ENCODE measurements at regions not wholly inside any gene's neighbourhood (a gene's known extent, or its start where the extent isn't known, plus 50 kb on each side); places are given as distances from the start of the nearest gene placed in this dataset.

GRCh38 chr21:43277481-43278351, 108.9 kb downstream of the CRYAA start:
- WGBS, 2 donors, result 64 to 67% methylated on average over 11 to 30 of the region's 30 CpGs
- Histone ChIP-seq H3K27me3 (no peaks in the 10 kb centered on the region), H3K9me3 (no peaks in the 10 kb centered on the region), H3K27ac (no peak overlapping the region), H3K4me3 (no peak overlapping the region), H3K4me1 (no peaks in the 10 kb centered on the region), H3K36me3 (ENCODE audit: low read depth, missing control alignments) (no peaks in the 10 kb centered on the region)
- TF ChIP-seq POLR2A (IDR thresholded peaks at IDR 0.05), result no peak
- TF ChIP-seq, protein P1, sequence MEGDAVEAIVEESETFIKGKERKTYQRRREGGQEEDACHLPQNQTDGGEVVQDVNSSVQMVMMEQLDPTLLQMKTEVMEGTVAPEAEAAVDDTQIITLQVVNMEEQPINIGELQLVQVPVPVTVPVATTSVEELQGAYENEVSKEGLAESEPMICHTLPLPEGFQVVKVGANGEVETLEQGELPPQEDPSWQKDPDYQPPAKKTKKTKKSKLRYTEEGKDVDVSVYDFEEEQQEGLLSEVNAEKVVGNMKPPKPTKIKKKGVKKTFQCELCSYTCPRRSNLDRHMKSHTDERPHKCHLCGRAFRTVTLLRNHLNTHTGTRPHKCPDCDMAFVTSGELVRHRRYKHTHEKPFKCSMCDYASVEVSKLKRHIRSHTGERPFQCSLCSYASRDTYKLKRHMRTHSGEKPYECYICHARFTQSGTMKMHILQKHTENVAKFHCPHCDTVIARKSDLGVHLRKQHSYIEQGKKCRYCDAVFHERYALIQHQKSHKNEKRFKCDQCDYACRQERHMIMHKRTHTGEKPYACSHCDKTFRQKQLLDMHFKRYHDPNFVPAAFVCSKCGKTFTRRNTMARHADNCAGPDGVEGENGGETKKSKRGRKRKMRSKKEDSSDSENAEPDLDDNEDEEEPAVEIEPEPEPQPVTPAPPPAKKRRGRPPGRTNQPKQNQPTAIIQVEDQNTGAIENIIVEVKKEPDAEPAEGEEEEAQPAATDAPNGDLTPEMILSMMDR (IDR thresholded peaks at IDR 0.05), result no peak
- DNase-seq, result no peak
- intact Hi-C loops (cut with DNase I; ENCODE audit: low total_unique reads), result no loop called here

GRCh38 chr21:43276811-43277210, 108.0 kb downstream of the CRYAA start:
- TF ChIP-seq, protein P1 (IDR thresholded peaks at IDR 0.05), result no peak
- TF ChIP-seq POLR2A (IDR thresholded peaks at IDR 0.05), result no peak
- no peaks in the 10 kb centered on the region for H3K4me1 ChIP-seq
- H3K27me3 ChIP-seq, result no peaks in the 10 kb centered on the region
- H3K4me3 ChIP-seq, result no peak overlapping the region
- no peak overlapping the region for H3K27ac ChIP-seq
- 81 to 82% methylated on average over 14 to 16 of the region's 16 CpGs for WGBS, 2 donors
- intact Hi-C loops (cut with DNase I; ENCODE audit: low total_unique reads), result no loop called here
- no peak for DNase-seq
- no peaks in the 10 kb centered on the region for H3K36me3 ChIP-seq (ENCODE audit: low read depth, missing control alignments)
- no peaks in the 10 kb centered on the region for H3K9me3 ChIP-seq

DNA sequence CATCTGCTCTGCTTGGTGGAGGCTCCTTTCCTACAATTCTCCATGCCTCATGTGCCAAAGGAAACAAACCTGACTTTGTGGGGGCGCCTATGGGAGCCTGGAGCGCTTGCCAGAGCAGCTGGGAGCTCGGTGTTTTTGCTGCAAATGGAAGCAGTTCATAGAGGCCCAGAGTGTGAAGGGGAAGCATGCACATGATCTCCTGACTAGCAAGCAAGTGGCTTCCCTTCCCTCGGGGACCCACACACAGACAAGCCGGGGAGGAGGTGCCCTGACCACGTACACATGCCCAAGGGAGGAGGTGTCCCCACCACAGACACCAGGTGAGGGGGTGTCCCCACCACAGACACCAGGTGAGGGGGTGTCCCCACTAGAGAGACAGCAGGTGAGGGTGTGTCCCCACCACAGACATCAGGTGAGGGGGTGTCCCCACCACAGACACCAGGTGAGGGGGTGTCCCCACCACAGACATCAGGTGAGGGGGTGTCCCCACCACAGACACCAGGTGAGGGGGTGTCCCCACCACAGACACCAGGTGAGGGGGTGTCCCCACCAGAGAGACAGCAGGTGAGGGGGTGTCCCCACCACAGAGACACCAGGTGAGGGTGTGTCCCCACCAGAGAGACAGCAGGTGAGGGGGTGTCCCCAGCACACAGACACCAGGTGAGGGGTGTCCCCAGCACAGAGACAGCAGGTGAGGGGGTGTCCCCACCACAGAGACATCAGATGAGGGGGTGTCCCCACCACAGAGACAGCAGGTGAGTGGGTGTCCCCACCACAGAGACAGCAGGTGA, 106.8 kb downstream of the CRYAA start:
- no peak for DNase-seq
- Histone ChIP-seq H3K4me3 (no peak overlapping the region), H3K27ac (no peak overlapping the region), H3K4me1 (peaks cover 9% of the 10 kb centered on the region), H3K9me3 (no peaks in the 10 kb centered on the region), H3K36me3 (ENCODE audit: low read depth, missing control alignments) (no peaks in the 10 kb centered on the region), H3K27me3 (no peaks in the 10 kb centered on the region)
- intact Hi-C loops (cut with DNase I; ENCODE audit: low total_unique reads), result no loop called here
- TF ChIP-seq, protein P1 (IDR thresholded peaks at IDR 0.05), result no peak
- no peak for TF ChIP-seq POLR2A (IDR thresholded peaks at IDR 0.05)
- 53 to 60% methylated on average over 6 of the region's 6 CpGs for WGBS, 2 donors

DNA sequence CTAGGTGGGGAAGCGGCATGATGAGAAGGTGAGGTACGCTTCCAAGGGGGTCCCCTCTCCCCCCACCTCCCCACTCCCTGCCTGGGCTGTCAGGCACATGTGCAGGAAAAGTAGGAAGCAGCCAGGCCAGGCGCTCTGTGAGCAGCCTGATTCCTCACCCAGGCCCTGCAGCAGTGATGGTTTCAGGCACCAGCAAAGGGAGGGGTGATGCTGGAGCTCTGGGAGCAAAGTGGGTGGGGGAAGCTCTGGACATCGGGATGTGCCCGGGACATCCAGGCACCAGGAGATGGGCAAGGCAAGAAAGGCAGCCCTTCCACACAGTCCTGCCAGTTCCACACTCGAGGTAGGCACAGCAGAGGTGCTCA, 106.1 kb downstream of the CRYAA start:
- no peak for DNase-seq
- H3K4me3 ChIP-seq, result no peak overlapping the region
- no peak for TF ChIP-seq POLR2A (IDR thresholded peaks at IDR 0.05)
- TF ChIP-seq, protein P1 (IDR thresholded peaks at IDR 0.05), result no peak
- no peak overlapping the region for H3K27ac ChIP-seq
- H3K9me3 ChIP-seq, result no peaks in the 10 kb centered on the region
- 70 to 73% methylated on average over 6 of the region's 6 CpGs for WGBS, 2 donors
- H3K27me3 ChIP-seq, result no peaks in the 10 kb centered on the region
- H3K36me3 ChIP-seq (ENCODE audit: low read depth, missing control alignments), result no peaks in the 10 kb centered on the region
- intact Hi-C loops (cut with DNase I; ENCODE audit: low total_unique reads), result no loop called here
- H3K4me1 ChIP-seq, result peaks cover 12% of the 10 kb centered on the region
